Sciatic nerve (tissue), 2 donors: ENCODE measurements at regions not wholly inside any gene's neighbourhood (a gene's known extent, or its start where the extent isn't known, plus 50 kb on each side); places are given as distances from the start of the nearest gene placed in this dataset.
A peak's percentile ranks its signal among the peaks of the same experiment; 100 is the strongest.

Source experiments
- ATAC-seq: fragments of 200-7000 bp; cut with Tn5 transposase; one replicate; pipeline ENCODE4 v1.9.1; 2020; ENCODE audit warnings: mild to moderate bottlenecking, moderate library complexity
- DNase-seq: peaks from one replicate; pipeline ENCODE4 v3.0.0-alpha.2; 2020; ENCODE audit warnings: low spot score
- intact Hi-C: fragments of 100-400 bp; cut with DNase I; formaldehyde crosslinking; loops from one replicate; pipeline ENCODE4 v1.14.2; 2022
- donor health status: DM: no; HTN: no; CAD: no.
- donor health status: DM: no; HTN: no; CAD: no.

GRCh38 chr6:166743406-166744222 is 116.6 kb upstream of the RPS6KA2 start:
- DNase-seq = no peak
- intact Hi-C loops = no loop called here
- no peak for ATAC-seq

GRCh38 chr6:166742981-166743380 is 115.9 kb upstream of the RPS6KA2 start:
- ATAC-seq (no peak), DNase-seq (no peak)
- intact Hi-C loops = no loop called here

- intact Hi-C loops = no loop called here
- ATAC-seq = no peak
- no peak for DNase-seq
Measured at GRCh38 chr6:166739976-166740318, 112.9 kb upstream of the RPS6KA2 start.

- intact Hi-C loops = no loop called here
- DNase-seq (no peak), ATAC-seq (peak; percentile 53)
Measured at GRCh38 chr6:166739117-166739975, 112.3 kb upstream of the RPS6KA2 start.

- intact Hi-C loops = no loop called here
Measured at GRCh38 chr6:166738386-166739116, 111.5 kb upstream of the RPS6KA2 start.

GRCh38 chr6:166737261-166737660 is 110.2 kb upstream of the RPS6KA2 start:
- DNase-seq = no peak
- intact Hi-C loops = no loop called here
- ATAC-seq = no peak

More at GRCh38 chr6:166738386-166739116, 111.5 kb upstream of the RPS6KA2 start:
- DNase-seq (no peak), ATAC-seq (no peak)

- intact Hi-C loops = no loop called here
- no peak for ATAC-seq
- DNase-seq = no peak
Measured at GRCh38 chr6:166736634-166737033, 109.6 kb upstream of the RPS6KA2 start.

GRCh38 chr6:166733900-166734299 is 106.8 kb upstream of the RPS6KA2 start:
- no peak for DNase-seq
- no peak for ATAC-seq
- intact Hi-C loops = no loop called here

GRCh38 chr6:166729658-166730057 is 102.6 kb upstream of the RPS6KA2 start:
- no peak for ATAC-seq
- intact Hi-C loops = no loop called here
- no peak for DNase-seq

- ATAC-seq (no peak), DNase-seq (no peak)
- intact Hi-C loops = no loop called here
Measured at GRCh38 chr6:166728884-166729530, 102.0 kb upstream of the RPS6KA2 start.

- no peak for DNase-seq
- no peak for ATAC-seq
- intact Hi-C loops = no loop called here
Measured at GRCh38 chr6:166726201-166726600, 99.2 kb upstream of the RPS6KA2 start.

- intact Hi-C loops = no loop called here
- DNase-seq (no peak), ATAC-seq (no peak)
Measured at GRCh38 chr6:166725571-166725970, 98.5 kb upstream of the RPS6KA2 start.

GRCh38 chr6:166724576-166724975 is 97.5 kb upstream of the RPS6KA2 start:
- no peak for DNase-seq
- intact Hi-C loops = no loop called here
- ATAC-seq = no peak

GRCh38 chr6:166722785-166723184 is 95.7 kb upstream of the RPS6KA2 start:
- DNase-seq (no peak), ATAC-seq (no peak)
- intact Hi-C loops = loop anchor here (1.0 kb wide), 1 partner anchor 45 kb away; no protein-coding TSS in a partner anchor

GRCh38 chr6:166721576-166721975 is 94.5 kb upstream of the RPS6KA2 start:
- intact Hi-C loops = no loop called here
- ATAC-seq (no peak), DNase-seq (no peak)

- ATAC-seq (no peak), DNase-seq (no peak)
- intact Hi-C loops = no loop called here
Measured at GRCh38 chr6:166720856-166721255, 93.8 kb upstream of the RPS6KA2 start.

GRCh38 chr6:166719019-166719418 is 92.0 kb upstream of the RPS6KA2 start:
- intact Hi-C loops = no loop called here
- no peak for ATAC-seq

GRCh38 chr6:166718516-166718915 is 91.5 kb upstream of the RPS6KA2 start:
- no peak for DNase-seq
- ATAC-seq = no peak
- intact Hi-C loops = no loop called here

More at GRCh38 chr6:166719019-166719418, 92.0 kb upstream of the RPS6KA2 start:
- no peak for DNase-seq
